ENCODE measurements at regions not wholly inside any gene's neighbourhood (a gene's known extent, or its start where the extent isn't known, plus 50 kb on each side); places are given as distances from the start of the nearest gene placed in this dataset.

DNA sequence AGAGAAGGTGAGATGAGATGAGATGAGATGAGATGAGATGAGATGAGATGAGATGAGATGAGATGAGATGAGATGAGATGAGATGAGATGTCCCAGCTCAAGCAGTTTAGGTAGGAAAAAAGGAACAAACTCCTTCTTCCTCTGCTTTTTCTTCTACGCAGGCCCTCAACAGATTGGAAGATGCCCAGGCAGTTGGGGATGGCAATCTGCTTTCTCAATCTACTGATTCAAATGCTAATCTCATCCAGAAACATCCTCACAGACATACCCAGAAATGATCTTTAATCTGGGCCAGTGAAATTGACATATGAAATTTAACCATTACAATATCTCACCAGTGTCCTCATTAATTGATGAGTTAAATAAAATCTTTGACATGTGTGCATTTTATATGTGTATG lies 370.3 kb upstream of the SLC7A11 start:
- TF ChIP-seq, protein P1, sequence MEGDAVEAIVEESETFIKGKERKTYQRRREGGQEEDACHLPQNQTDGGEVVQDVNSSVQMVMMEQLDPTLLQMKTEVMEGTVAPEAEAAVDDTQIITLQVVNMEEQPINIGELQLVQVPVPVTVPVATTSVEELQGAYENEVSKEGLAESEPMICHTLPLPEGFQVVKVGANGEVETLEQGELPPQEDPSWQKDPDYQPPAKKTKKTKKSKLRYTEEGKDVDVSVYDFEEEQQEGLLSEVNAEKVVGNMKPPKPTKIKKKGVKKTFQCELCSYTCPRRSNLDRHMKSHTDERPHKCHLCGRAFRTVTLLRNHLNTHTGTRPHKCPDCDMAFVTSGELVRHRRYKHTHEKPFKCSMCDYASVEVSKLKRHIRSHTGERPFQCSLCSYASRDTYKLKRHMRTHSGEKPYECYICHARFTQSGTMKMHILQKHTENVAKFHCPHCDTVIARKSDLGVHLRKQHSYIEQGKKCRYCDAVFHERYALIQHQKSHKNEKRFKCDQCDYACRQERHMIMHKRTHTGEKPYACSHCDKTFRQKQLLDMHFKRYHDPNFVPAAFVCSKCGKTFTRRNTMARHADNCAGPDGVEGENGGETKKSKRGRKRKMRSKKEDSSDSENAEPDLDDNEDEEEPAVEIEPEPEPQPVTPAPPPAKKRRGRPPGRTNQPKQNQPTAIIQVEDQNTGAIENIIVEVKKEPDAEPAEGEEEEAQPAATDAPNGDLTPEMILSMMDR (IDR thresholded peaks at IDR 0.05; ENCODE audit: insufficient read depth, missing control alignments): no peak
- DNase-seq (ENCODE audit: insufficient read length, low spot score) (no peak), FAIRE-seq (no peak)

GRCh38 chr4:138611721-138612120 lies 369.6 kb upstream of the SLC7A11 start:
- FAIRE-seq (no peak), DNase-seq (ENCODE audit: insufficient read length, low spot score) (no peak)
- TF ChIP-seq, protein P1 (IDR thresholded peaks at IDR 0.05; ENCODE audit: insufficient read depth, missing control alignments): no peak

GRCh38 chr4:138611017-138611416 lies 368.9 kb upstream of the SLC7A11 start:
- FAIRE-seq: no peak
- TF ChIP-seq, protein P1 (IDR thresholded peaks at IDR 0.05; ENCODE audit: insufficient read depth, missing control alignments): no peak

DNA sequence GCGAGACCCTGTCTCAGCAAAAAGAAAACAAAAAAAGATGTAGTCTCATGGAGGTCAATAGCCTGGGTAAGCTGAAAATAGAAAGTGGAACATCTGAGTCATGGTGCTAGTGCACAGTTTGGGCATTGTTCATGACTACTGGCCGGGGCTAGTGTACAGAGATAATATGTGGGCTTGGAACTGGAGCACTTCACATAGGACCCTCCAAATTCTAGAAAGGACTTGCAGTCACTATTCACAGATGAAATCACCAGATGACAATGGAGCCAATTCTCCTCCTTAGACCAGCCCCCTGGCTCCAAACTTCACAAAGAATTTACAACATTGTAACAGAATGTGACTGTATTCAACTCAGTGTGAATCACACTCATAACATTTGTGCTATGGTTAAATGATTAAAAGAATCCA lies 367.8 kb upstream of the SLC7A11 start:
- FAIRE-seq: no peak
- TF ChIP-seq, protein P1 (IDR thresholded peaks at IDR 0.05; ENCODE audit: insufficient read depth, missing control alignments): no peak
- DNase-seq (ENCODE audit: insufficient read length, low spot score): no peak

More at GRCh38 chr4:138611017-138611416, 368.9 kb upstream of the SLC7A11 start:
- DNase-seq (ENCODE audit: insufficient read length, low spot score): no peak

DNA sequence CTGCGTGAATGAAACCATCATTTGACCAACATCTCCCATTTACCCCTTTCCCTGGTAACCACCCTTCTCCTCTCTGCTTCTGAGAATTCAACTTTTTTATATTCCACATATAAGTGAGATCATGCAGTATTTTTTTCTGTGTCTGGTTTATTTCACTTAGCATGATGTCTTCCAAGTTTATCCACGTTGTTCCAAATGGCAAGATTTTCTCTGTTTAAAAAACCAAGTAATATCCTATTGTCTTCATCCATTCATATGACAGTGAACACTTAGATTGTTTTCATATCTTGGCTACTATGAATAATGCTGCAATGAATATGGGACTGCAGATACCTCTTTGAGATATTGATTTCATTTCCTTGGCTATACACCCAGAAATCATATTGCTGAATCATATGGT lies 362.4 kb upstream of the SLC7A11 start:
- TF ChIP-seq, protein P1 (IDR thresholded peaks at IDR 0.05; ENCODE audit: insufficient read depth, missing control alignments): no peak
- DNase-seq (ENCODE audit: insufficient read length, low spot score) (no peak), FAIRE-seq (no peak)

DNA sequence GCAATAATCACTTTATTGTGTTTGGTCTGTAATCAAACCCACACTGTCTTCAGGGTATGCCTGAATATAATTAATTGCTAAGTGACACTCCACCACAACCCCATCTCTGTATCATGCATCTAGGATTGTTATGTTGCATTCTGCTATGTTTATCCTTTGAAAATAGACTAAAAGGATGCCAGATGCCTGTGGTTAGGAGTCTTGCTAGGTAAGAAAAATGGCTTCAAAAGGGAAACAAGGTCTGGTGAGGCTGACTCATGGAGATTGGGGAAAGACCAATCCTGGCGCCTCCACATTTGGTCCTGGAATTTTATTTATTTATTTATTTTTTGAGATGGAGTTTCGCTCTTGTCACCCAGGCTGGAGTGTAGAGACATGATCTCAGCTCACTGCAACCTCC lies 360.5 kb upstream of the SLC7A11 start:
- no peak for DNase-seq (ENCODE audit: insufficient read length, low spot score)
- no peak for FAIRE-seq
- TF ChIP-seq, protein P1 (IDR thresholded peaks at IDR 0.05; ENCODE audit: insufficient read depth, missing control alignments): no peak

DNA sequence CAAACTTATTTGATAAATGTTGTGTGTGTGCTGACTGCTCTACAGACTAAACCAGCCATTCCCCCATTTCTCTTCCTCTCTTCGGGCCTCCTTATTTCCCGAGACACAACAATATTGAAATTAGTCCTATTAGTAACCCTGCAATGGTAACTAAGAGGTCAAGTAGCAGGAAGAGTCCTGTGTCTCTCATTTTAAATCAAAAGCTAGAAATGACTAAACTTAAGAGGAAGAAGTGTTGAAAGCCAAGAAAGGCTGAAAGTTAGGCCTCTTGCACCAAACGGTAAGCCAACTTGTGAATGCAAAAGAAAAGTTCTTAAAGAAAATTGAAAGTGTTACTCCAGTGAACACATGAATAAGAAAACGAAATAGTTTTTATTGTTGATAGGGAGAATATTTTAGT lies 357.8 kb upstream of the SLC7A11 start:
- FAIRE-seq (no peak), DNase-seq (ENCODE audit: insufficient read length, low spot score) (no peak)
- TF ChIP-seq, protein P1 (IDR thresholded peaks at IDR 0.05; ENCODE audit: insufficient read depth, missing control alignments): no peak
